GM23338 (cell line): ENCODE measurements at regions not wholly inside any gene's neighbourhood (a gene's known extent, or its start where the extent isn't known, plus 50 kb on each side); places are given as distances from the start of the nearest gene placed in this dataset.
A peak's percentile ranks its signal among the peaks of the same experiment; 100 is the strongest.

ENCODE experiments used
- ATAC-seq: fragments of 200-7000 bp; cut with Tn5 transposase; 3 replicates; pipeline ENCODE4 v1.9.1; 2020
- DNase-seq: peaks from one replicate; pipeline ENCODE4 v3.0.0-alpha.2; 2015; ENCODE audit warnings: low spot score
- H2AFZ ChIP-seq: fragments of 200-600 bp; sonication (generic); 2 replicates; pipeline ENCODE4 v1.8.0; 2016; ENCODE audit warnings: antibody characterized with exemption, mild to moderate bottlenecking, moderate library complexity
- H3F3A ChIP-seq: fragments of 200-600 bp; sonication (generic); replicated peaks from 2 replicates; pipeline ENCODE4 v1.8.0; 2017; ENCODE audit warnings: antibody characterized with exemption, mixed run types, low read depth
- H3K27ac ChIP-seq: fragments of 200-600 bp; sonication (generic); 2 replicates; pipeline ENCODE4 v1.6.1; 2016; ENCODE audit warnings: low read depth
- H3K27me3 ChIP-seq: fragments of 200-600 bp; sonication (generic); 2 replicates; pipeline ENCODE4 v1.8.0; 2016; ENCODE audit warnings: mild to moderate bottlenecking, mixed run types, moderate library complexity; ENCODE audit not compliant: insufficient read depth
- H3K36me3 ChIP-seq: fragments of 200-600 bp; sonication (generic); 2 replicates; pipeline ENCODE4 v1.8.0; 2016; ENCODE audit warnings: mild to moderate bottlenecking; ENCODE audit not compliant: insufficient read depth
- H3K4me1 ChIP-seq: fragments of 200-600 bp; sonication (generic); 2 replicates; pipeline ENCODE4 v1.8.0; 2016; ENCODE audit warnings: mild to moderate bottlenecking, moderate library complexity; ENCODE audit not compliant: insufficient read depth
- H3K4me2 ChIP-seq: fragments of 200-600 bp; sonication (generic); 2 replicates; pipeline ENCODE4 v1.7.1; 2017; ENCODE audit warnings: mixed run types
- H3K4me3 ChIP-seq: fragments of 200-600 bp; sonication (generic); 2 replicates; pipeline ENCODE4 v1.6.1; 2016; ENCODE audit warnings: mixed run types
- H3K79me2 ChIP-seq: fragments of 200-600 bp; sonication (generic); replicated peaks from 2 replicates; pipeline ENCODE4 v1.8.0; 2017; ENCODE audit warnings: mild to moderate bottlenecking; ENCODE audit not compliant: insufficient read depth
- H3K9me2 ChIP-seq: fragments of 200-600 bp; sonication (generic); 2 replicates; pipeline ENCODE4 v1.8.0; 2017; ENCODE audit not compliant: insufficient read depth
- H4K20me1 ChIP-seq: fragments of 200-600 bp; sonication (generic); replicated peaks from 2 replicates; pipeline ENCODE4 v1.8.0; 2017; ENCODE audit warnings: mild to moderate bottlenecking; ENCODE audit not compliant: insufficient read depth
- H3K27ac Mint-ChIP-seq: 2 replicates; pipeline ENCODE4 v1.8.0; 2020; ENCODE audit warnings: inconsistent platforms, mild to moderate bottlenecking, moderate library complexity, mixed read lengths
- H3K27me3 Mint-ChIP-seq: 3 replicates; pipeline ENCODE4 v1.8.0; 2022; ENCODE audit warnings: low read depth, mild to moderate bottlenecking, moderate library complexity, mixed read lengths, inconsistent platforms; ENCODE audit not compliant: insufficient read depth, poor library complexity
- H3K36me3 Mint-ChIP-seq: 3 replicates; pipeline ENCODE4 v1.8.0; 2021; ENCODE audit warnings: low read depth, mild to moderate bottlenecking, inconsistent platforms, moderate library complexity, mixed read lengths
- H3K4me1 Mint-ChIP-seq: 3 replicates; pipeline ENCODE4 v1.8.0; 2020; ENCODE audit warnings: mild to moderate bottlenecking, inconsistent platforms, mixed read lengths
- H3K4me3 Mint-ChIP-seq: 3 replicates; pipeline ENCODE4 v1.8.0; 2021; ENCODE audit warnings: moderate library complexity, mild to moderate bottlenecking, inconsistent platforms, mixed read lengths
- H3K9me3 Mint-ChIP-seq: 3 replicates; pipeline ENCODE4 v1.8.0; 2020; ENCODE audit warnings: moderate library complexity, mild to moderate bottlenecking, inconsistent platforms, mixed read lengths
- EZH2 ChIP-seq: fragments of 200-600 bp; sonication (generic); IDR thresholded peaks from one replicate; pipeline ENCODE4 v1.8.0; 2017; ENCODE audit warnings: antibody characterized with exemption, mild to moderate bottlenecking, low read depth; ENCODE audit not compliant: unreplicated experiment
- EZH2phosphoT487 ChIP-seq: fragments of 200-600 bp; sonication (generic); IDR thresholded peaks from one replicate; pipeline ENCODE4 v1.8.1; 2018; ENCODE audit warnings: antibody characterized with exemption; ENCODE audit not compliant: unreplicated experiment
- NANOG ChIP-seq: IDR thresholded peaks from 2 replicates; pipeline ENCODE4 v1.6.1; 2016; ENCODE audit warnings: antibody characterized with exemption, borderline replicate concordance
- POLR2AphosphoS5 ChIP-seq: IDR thresholded peaks from 2 replicates; pipeline ENCODE4 v1.6.1; 2016; ENCODE audit warnings: antibody characterized with exemption, low read depth
- REST ChIP-seq: IDR thresholded peaks from one replicate; pipeline ENCODE4 v1.6.1; 2018; ENCODE audit warnings: antibody characterized with exemption; ENCODE audit not compliant: unreplicated experiment
- STAT1 ChIP-seq: IDR thresholded peaks from one replicate; pipeline ENCODE4 v1.6.1; 2016; ENCODE audit warnings: antibody characterized with exemption; ENCODE audit not compliant: unreplicated experiment
- ZNF114 ChIP-seq: fragments of 250-450 bp; sonication (Bioruptor Pico); IDR thresholded peaks from 2 replicates; pipeline ENCODE4 v1.5.0; 2020; ENCODE audit warnings: mild to moderate bottlenecking, moderate library complexity
- ZNF331 ChIP-seq: fragments of 250-450 bp; sonication (Bioruptor Pico); IDR thresholded peaks from 2 replicates; pipeline ENCODE4 v1.5.0; 2020; ENCODE audit warnings: low read depth, mild to moderate bottlenecking, moderate library complexity
- TF ChIP-seq, protein P1 (sequence below), 2 experiments: fragments of 200-600 bp in 1 of 2; sonication (generic) in 1 of 2; conservative IDR thresholded peaks; 2 replicates each; pipeline versions ENCODE4 v1.5.1 to v1.6.1; 2016 to 2017; ENCODE audit warnings: antibody characterized with exemption in 2 of 2, low read depth in 2 of 2, mild to moderate bottlenecking in 2 of 2, moderate library complexity in 1 of 2
- TF ChIP-seq, protein P2 (sequence below): IDR thresholded peaks from 2 replicates; pipeline ENCODE4 v1.6.1; 2016; ENCODE audit warnings: antibody characterized with exemption

DNA sequence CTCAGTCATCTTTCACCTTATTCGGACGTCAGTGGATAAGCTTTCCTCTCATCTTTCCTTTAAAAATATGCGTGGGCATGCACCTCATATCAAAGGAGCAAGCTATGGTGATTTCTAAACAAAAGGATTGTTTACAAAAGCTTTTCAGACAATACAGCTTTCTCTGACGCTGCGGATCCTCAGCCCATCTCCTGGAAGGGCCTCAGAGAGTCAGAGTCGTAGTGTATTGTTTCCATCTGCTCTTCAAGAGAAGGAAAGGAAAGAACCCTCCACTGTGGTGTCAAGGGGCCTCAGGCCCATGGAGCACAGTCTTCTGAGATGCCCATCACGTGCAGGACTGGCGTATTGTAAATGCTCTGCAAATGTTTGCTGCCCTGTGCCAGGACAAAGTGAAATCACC, 163.4 kb upstream of the MAP1B start:
- H3K27ac Mint-ChIP-seq = no peak overlapping the region
- no peaks in the 10 kb centered on the region for H3F3A ChIP-seq
- no peaks in the 10 kb centered on the region for H3K9me2 ChIP-seq
- peaks cover 27% of the 10 kb centered on the region for H3K4me1 ChIP-seq
- H3K36me3 Mint-ChIP-seq = peaks cover 13% of the 10 kb centered on the region
- no peak overlapping the region for H3K4me3 ChIP-seq
- peak overlapping the region; percentile 92 for H2AFZ ChIP-seq
- H3K27ac ChIP-seq = no peak overlapping the region
- H3K27me3 Mint-ChIP-seq = peaks cover 7% of the 10 kb centered on the region
- H3K79me2 ChIP-seq = no peaks in the 10 kb centered on the region
- no peaks in the 10 kb centered on the region for H4K20me1 ChIP-seq
- H3K9me3 Mint-ChIP-seq = peaks cover 18% of the 10 kb centered on the region
- H3K4me3 Mint-ChIP-seq = no peak overlapping the region
- H3K4me2 ChIP-seq = peak overlapping the region; percentile 17
- H3K36me3 ChIP-seq = no peaks in the 10 kb centered on the region; the same call in 1 of the 2 replicates
- DNase-seq = no peak
- H3K27me3 ChIP-seq = no peaks in the 10 kb centered on the region
- ATAC-seq = peak; percentile 74
- peaks cover 33% of the 10 kb centered on the region for H3K4me1 Mint-ChIP-seq
- TF ChIP-seq EZH2phosphoT487 = no peak

DNA sequence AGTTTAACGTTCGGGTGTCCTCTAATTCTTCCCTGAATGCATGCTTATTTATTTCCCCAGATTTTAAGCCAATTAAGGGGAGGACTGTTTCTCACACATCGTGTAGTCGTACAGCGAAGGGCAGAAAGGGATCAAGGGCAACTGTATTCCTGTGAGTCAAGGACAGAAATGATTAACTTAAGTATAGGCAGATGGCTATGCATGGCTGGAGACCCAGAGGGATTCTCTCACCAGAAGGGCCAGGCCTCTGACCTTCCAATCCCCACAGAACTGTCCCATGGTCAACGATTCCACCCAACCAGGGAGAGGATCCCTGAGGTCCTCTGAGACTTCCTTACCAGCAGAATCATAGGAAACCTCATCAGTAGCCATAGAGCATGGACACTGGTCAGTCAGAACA, 161.8 kb upstream of the MAP1B start:
- no peak overlapping the region; the same call in 1 of the 2 replicates for H2AFZ ChIP-seq
- no peak overlapping the region for H3K4me3 ChIP-seq
- Mint-ChIP-seq H3K27me3 (peaks cover 7% of the 10 kb centered on the region), H3K9me3 (peaks cover 30% of the 10 kb centered on the region), H3K27ac (no peak overlapping the region), H3K36me3 (peaks cover 14% of the 10 kb centered on the region), H3K4me1 (peaks cover 23% of the 10 kb centered on the region), H3K4me3 (no peak overlapping the region)
- H3K36me3 ChIP-seq = no peaks in the 10 kb centered on the region; the same call in 1 of the 2 replicates
- no peaks in the 10 kb centered on the region for H3K27me3 ChIP-seq
- DNase-seq (no peak), ATAC-seq (no peak)
- H3F3A ChIP-seq = no peaks in the 10 kb centered on the region
- H3K4me2 ChIP-seq = no peak overlapping the region
- no peak overlapping the region for H3K27ac ChIP-seq
- no peaks in the 10 kb centered on the region for H4K20me1 ChIP-seq
- peaks cover 20% of the 10 kb centered on the region for H3K4me1 ChIP-seq
- H3K79me2 ChIP-seq = no peaks in the 10 kb centered on the region
- H3K9me2 ChIP-seq = no peaks in the 10 kb centered on the region
- TF ChIP-seq STAT1 (no peak), NANOG (no peak), ZNF331 (CRISPR knock-in tag) (no peak), EZH2 (no peak), ZNF114 (no peak), POLR2AphosphoS5 (no peak), REST (no peak), EZH2phosphoT487 (no peak)
- TF ChIP-seq, protein P1, sequence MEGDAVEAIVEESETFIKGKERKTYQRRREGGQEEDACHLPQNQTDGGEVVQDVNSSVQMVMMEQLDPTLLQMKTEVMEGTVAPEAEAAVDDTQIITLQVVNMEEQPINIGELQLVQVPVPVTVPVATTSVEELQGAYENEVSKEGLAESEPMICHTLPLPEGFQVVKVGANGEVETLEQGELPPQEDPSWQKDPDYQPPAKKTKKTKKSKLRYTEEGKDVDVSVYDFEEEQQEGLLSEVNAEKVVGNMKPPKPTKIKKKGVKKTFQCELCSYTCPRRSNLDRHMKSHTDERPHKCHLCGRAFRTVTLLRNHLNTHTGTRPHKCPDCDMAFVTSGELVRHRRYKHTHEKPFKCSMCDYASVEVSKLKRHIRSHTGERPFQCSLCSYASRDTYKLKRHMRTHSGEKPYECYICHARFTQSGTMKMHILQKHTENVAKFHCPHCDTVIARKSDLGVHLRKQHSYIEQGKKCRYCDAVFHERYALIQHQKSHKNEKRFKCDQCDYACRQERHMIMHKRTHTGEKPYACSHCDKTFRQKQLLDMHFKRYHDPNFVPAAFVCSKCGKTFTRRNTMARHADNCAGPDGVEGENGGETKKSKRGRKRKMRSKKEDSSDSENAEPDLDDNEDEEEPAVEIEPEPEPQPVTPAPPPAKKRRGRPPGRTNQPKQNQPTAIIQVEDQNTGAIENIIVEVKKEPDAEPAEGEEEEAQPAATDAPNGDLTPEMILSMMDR (conservative IDR thresholded peaks at IDR 0.05; ENCODE audit: low read depth in 2 of 2) = no peak
- TF ChIP-seq, protein P2, sequence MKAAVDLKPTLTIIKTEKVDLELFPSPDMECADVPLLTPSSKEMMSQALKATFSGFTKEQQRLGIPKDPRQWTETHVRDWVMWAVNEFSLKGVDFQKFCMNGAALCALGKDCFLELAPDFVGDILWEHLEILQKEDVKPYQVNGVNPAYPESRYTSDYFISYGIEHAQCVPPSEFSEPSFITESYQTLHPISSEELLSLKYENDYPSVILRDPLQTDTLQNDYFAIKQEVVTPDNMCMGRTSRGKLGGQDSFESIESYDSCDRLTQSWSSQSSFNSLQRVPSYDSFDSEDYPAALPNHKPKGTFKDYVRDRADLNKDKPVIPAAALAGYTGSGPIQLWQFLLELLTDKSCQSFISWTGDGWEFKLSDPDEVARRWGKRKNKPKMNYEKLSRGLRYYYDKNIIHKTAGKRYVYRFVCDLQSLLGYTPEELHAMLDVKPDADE = no peak
